ENCODE measurements at regions not wholly inside any gene's neighbourhood (a gene's known extent, or its start where the extent isn't known, plus 50 kb on each side); places are given as distances from the start of the nearest gene placed in this dataset.
A peak's percentile ranks its signal among the peaks of the same experiment; 100 is the strongest.

DNA sequence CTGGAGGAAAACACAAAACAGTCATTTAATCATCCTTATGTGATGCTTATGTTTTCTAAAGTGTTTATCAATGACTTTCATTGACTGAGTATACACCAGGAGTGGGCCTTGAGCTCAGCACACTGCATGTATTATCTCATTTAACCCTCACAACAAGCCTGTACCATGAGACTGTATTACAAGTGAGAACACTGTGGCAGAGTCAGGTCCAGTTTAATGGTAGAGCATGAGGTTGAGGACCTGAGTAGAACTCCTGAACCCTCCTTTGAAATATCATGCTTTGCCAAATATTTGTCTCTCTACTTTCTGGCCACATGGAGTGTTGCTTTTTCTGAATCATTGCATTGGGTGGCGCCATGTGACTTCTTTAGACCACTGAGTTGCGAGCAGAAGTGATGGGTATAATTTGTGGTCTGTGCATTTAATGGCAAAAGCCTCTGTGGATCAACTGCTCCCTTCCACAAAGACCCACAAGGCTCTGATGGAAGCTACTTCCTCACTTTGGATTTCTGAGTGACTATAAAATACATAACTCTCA lies 65.0 kb upstream of the SIRPG start:
- Mint-ChIP-seq H3K27me3 (no peaks in the 10 kb centered on the region), H3K4me3 (no peak overlapping the region), H3K4me1 (ENCODE audit: low read depth) (peaks cover 18% of the 10 kb centered on the region), H3K9me3 (peaks cover 7% of the 10 kb centered on the region), H3K27ac (no peak overlapping the region), H3K36me3 (ENCODE audit: low read depth) (no peaks in the 10 kb centered on the region)
- no peak for ATAC-seq
- TF ChIP-seq CTCF (IDR thresholded peaks at IDR 0.05) = no peak
- ChIA-PET CTCF (interaction anchor here (0.9 to 2.8 kb wide), 4 partner anchors 43 to 219 kb away, joined by 3 to 10 read pairs (median 4); no protein-coding TSS in a partner anchor), POLR2A (interaction anchor here (1.0 kb wide), 1 partner anchor 57 kb away, joined by 3 read pairs; no protein-coding TSS in a partner anchor)
- intact Hi-C loops (cut with micrococcal nuclease) = no loop called here
- no peak for DNase-seq

GRCh38 chr20:1721687-1722512 lies 64.3 kb upstream of the SIRPG start:
- ChIA-PET CTCF (interaction anchor here (1.1 to 2.8 kb wide), 3 partner anchors 43 to 218 kb away, joined by 3 to 10 read pairs (median 6); no protein-coding TSS in a partner anchor), POLR2A (interaction anchor here (1.0 kb wide), 1 partner anchor 57 kb away, joined by 3 read pairs; no protein-coding TSS in a partner anchor)
- peaks cover 18% of the 10 kb centered on the region for H3K4me1 Mint-ChIP-seq (ENCODE audit: low read depth)
- no peak for TF ChIP-seq CTCF (IDR thresholded peaks at IDR 0.05)
- peak; percentile 73 for ATAC-seq
- intact Hi-C loops (cut with micrococcal nuclease) = no loop called here
- no peaks in the 10 kb centered on the region for H3K27me3 Mint-ChIP-seq
- DNase-seq = peak; percentile 39
- no peak overlapping the region for H3K27ac Mint-ChIP-seq
- H3K4me3 Mint-ChIP-seq = no peak overlapping the region
- H3K36me3 Mint-ChIP-seq (ENCODE audit: low read depth) = no peaks in the 10 kb centered on the region
- H3K9me3 Mint-ChIP-seq = peaks cover 7% of the 10 kb centered on the region

DNA sequence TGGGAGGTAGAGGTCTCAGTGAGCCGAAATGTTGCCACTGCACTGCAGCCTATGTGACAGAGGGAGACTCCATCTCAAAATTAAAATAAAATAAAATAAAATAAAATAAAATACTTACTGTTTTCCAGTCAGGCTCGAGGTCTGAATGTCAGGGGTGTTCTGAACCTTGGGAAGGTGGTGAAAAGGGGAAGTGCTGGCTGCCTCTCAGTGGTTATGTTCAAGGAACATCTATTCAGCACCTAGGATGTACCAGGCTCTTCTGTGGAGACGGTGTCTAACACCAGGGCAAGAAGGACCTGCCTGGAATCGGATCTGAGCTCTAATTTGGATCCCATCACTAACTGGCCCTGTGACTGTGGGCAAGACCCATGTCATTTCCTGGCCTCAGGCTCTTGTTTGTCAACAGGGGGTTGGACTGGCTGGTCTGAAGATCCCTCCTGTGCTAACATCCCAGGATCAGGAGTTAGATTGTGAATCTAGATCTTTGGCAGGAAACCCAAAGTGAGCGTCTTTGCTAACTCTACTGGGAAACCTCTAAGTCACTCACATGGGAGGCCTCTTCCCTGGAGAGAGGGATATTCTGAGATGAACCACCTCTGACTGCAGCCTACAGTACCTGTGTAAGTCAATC lies 63.4 kb upstream of the SIRPG start:
- TF ChIP-seq CTCF (IDR thresholded peaks at IDR 0.05) = no peak
- intact Hi-C loops (cut with micrococcal nuclease) = no loop called here
- ATAC-seq (no peak), DNase-seq (no peak)
- Mint-ChIP-seq H3K4me1 (ENCODE audit: low read depth) (peaks cover 18% of the 10 kb centered on the region), H3K4me3 (no peak overlapping the region), H3K27ac (no peak overlapping the region), H3K27me3 (no peaks in the 10 kb centered on the region), H3K36me3 (ENCODE audit: low read depth) (no peaks in the 10 kb centered on the region), H3K9me3 (peaks cover 7% of the 10 kb centered on the region)
- POLR2A ChIA-PET = interaction anchor here (1.0 kb wide), 1 partner anchor 10 kb away, joined by 3 read pairs; no protein-coding TSS in a partner anchor
- CTCF ChIA-PET = interaction anchor here (1.0 to 1.1 kb wide), 2 partner anchors 44 to 56 kb away, joined by 3 to 4 read pairs; no protein-coding TSS in a partner anchor

- ChIA-PET CTCF (interaction anchor here (1.0 to 1.1 kb wide), 2 partner anchors 44 to 57 kb away, joined by 3 to 4 read pairs; no protein-coding TSS in a partner anchor), POLR2A (interaction anchor here (0.5 kb wide), 1 partner anchor 194 kb away, joined by 3 read pairs; no protein-coding TSS in a partner anchor)
- intact Hi-C loops (cut with micrococcal nuclease) = no loop called here
- no peak for DNase-seq
- Mint-ChIP-seq H3K27ac (no peak overlapping the region), H3K4me1 (ENCODE audit: low read depth) (peaks cover 18% of the 10 kb centered on the region), H3K9me3 (peaks cover 9% of the 10 kb centered on the region), H3K36me3 (ENCODE audit: low read depth) (no peaks in the 10 kb centered on the region), H3K4me3 (no peak overlapping the region), H3K27me3 (no peaks in the 10 kb centered on the region)
- TF ChIP-seq CTCF (IDR thresholded peaks at IDR 0.05) = no peak
- ATAC-seq = no peak
Observed at GRCh38 chr20:1720226-1720625, 62.6 kb upstream of the SIRPG start.

Measured in activated CD8-positive, alpha-beta T cell treated with anti-CD3 and anti-CD28 coated beads for 36 hours (primary cell).